Heart left ventricle (tissue), 16 donors: ENCODE measurements at regions not wholly inside any gene's neighbourhood (a gene's known extent, or its start where the extent isn't known, plus 50 kb on each side); places are given as distances from the start of the nearest gene placed in this dataset.

Experiments
- ATAC-seq, 4 donors: fragments of 200-7000 bp; cut with Tn5 transposase; one replicate each; pipeline ENCODE4 v1.9.1; 2020 to 2022; ENCODE audit warnings: moderate library complexity in 4 of 4, mild to moderate bottlenecking in 3 of 4, moderate number of reproducible peaks in 1 of 4
- DNase-seq, 5 donors: peaks; one replicate each; pipeline ENCODE4 v3.0.0-alpha.2; 2020
- H3K27ac ChIP-seq, 12 donors: fragments of 200-600 bp; sonication (generic) in 4 of 12; one replicate each; pipeline versions ENCODE4 v1.5.0 to v1.8.0; 2016 to 2022; ENCODE audit warnings: mild to moderate bottlenecking in 2 of 12
- H3K27me3 ChIP-seq, 9 donors: fragments of 200-600 bp; sonication (generic) in 2 of 9; one replicate each; pipeline versions ENCODE4 v1.5.1 to v1.8.0; 2016 to 2022; ENCODE audit warnings: mild to moderate bottlenecking in 3 of 9
- H3K36me3 ChIP-seq, 9 donors: fragments of 200-600 bp; sonication (generic) in 2 of 9; one replicate each; pipeline versions ENCODE4 v1.5.0 to v1.8.0; 2018 to 2022; ENCODE audit warnings: mild to moderate bottlenecking in 2 of 9
- H3K4me1 ChIP-seq, 12 donors: fragments of 200-600 bp; sonication (generic) in 4 of 12; one replicate each; pipeline versions ENCODE4 v1.5.0 to v1.8.0; 2016 to 2022; ENCODE audit warnings: mild to moderate bottlenecking in 3 of 12
- H3K4me3 ChIP-seq, 12 donors: fragments of 200-600 bp; sonication (generic) in 4 of 12; one replicate each; pipeline versions ENCODE4 v1.5.0 to v1.8.0; 2017 to 2022; ENCODE audit warnings: mild to moderate bottlenecking in 9 of 12, moderate library complexity in 4 of 12
- H3K9me3 ChIP-seq, 12 donors: fragments of 200-600 bp; sonication (generic) in 4 of 12; one replicate each; pipeline versions ENCODE4 v1.5.0 to v1.8.0; 2016 to 2022; ENCODE audit warnings: mild to moderate bottlenecking in 1 of 12
- POLR2A ChIP-seq, 2 donors: fragments of 450-650 bp; IDR thresholded peaks; one replicate each; pipeline ENCODE4 v1.6.1; 2017; ENCODE audit warnings: antibody characterized with exemption in 2 of 2, mild to moderate bottlenecking in 2 of 2, moderate library complexity in 2 of 2
- WGBS, 4 donors: extraction: QIAGEN DNeasy Blood & Tissue Kit in 2 of 4; methylation state at CpG; one replicate each; pipeline versions ENCODE4 v1.1.5 to v1.1.7; 2013 to 2018; 5-methylcytosine and 5-hydroxymethylcytosine counted together
- intact Hi-C, 10 donors: fragments of 100-400 bp; cut with DNase I; formaldehyde crosslinking; loops; one replicate each; pipeline versions ENCODE4 v1.11.1 to v1.14.2; 2022
- TF ChIP-seq, protein P1 (sequence below), 12 donors: fragments of 200-600 bp; sonication (generic) in 4 of 12; IDR thresholded peaks; one replicate each; pipeline versions ENCODE4 v1.5.0 to v1.8.0; 2018 to 2022; ENCODE audit warnings: antibody characterized with exemption in 12 of 12, mild to moderate bottlenecking in 5 of 12
- donor health status: ischemic (EF 13 %, LVEDD 7.1; RV severe dilation, severe dysfunction).
- donor health status: healthy with polysubstance abuse.
- donor health status: DM: no; HTN: yes; CAD: no.
- donor health status: DM: no; HTN: no; CAD: no.
- donor health status: ischemic (EF 25% LVEDD 6.9; RV normal size, moderate dysfunction).
- donor health status: ischemic (EF 25% LVEDD 5.7; RV mildly dilated, moderate dysfunction).
- donor health status: healthy.
- donor health status: DM: yes; HTN: yes; CAD: no.
- donor health status: ischemic (EF 35%, LVEDD 5.7; RV mildly dilated, moderate dysfunction).
- donor health status: nonischemic (EF 11% LVEDD 7.7; RV severe dilation, severe dysfunction).
- donor health status: DM: yes; HTN: yes; CAD: no.
- donor health status: PGD.
- donor health status: ischemic (EF 29% LVEDD 5.4; RV normal size, mild dysfunction).
- donor health status: nonischemic (EF 23%, LVEDD 6.1; RV moderate dilation, normal function).

DNA sequence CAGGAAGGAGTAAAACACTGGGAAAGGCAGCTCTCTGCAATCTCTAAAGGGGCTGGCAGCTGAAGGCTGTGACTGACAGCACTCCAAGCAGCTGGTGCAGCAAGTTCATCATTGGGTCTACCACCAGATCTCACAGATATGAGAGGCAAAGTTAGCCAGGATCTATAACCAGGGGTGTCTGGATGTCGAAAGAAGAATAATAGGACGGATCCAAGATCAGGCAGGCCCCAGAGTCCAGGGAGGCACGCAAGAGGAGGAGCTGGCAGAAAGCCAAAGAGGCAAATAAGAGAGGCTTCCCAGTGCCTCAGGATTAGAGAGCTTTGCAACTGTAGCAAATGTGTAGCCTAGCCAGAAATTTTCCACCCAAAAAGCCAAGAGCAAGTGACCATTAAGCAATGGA, 77.1 kb downstream of the RBMXL2 start:
- DNase-seq, result no peak
- no peaks in the 10 kb centered on the region for H3K36me3 ChIP-seq
- ATAC-seq, result no peak
- H3K9me3 ChIP-seq, result no peaks in the 10 kb centered on the region
- peaks cover 0 to 7% (median 0%) of the 10 kb centered on the region in 9 donors for H3K27me3 ChIP-seq
- 24 to 41% (median 29%) methylated on average over 3 of the region's 3 CpGs for WGBS, 4 donors
- H3K4me3 ChIP-seq, result no peak overlapping the region
- intact Hi-C loops, result no loop called here
- H3K4me1 ChIP-seq, result no peaks in the 10 kb centered on the region
- no peak overlapping the region for H3K27ac ChIP-seq
- TF ChIP-seq, protein P1, sequence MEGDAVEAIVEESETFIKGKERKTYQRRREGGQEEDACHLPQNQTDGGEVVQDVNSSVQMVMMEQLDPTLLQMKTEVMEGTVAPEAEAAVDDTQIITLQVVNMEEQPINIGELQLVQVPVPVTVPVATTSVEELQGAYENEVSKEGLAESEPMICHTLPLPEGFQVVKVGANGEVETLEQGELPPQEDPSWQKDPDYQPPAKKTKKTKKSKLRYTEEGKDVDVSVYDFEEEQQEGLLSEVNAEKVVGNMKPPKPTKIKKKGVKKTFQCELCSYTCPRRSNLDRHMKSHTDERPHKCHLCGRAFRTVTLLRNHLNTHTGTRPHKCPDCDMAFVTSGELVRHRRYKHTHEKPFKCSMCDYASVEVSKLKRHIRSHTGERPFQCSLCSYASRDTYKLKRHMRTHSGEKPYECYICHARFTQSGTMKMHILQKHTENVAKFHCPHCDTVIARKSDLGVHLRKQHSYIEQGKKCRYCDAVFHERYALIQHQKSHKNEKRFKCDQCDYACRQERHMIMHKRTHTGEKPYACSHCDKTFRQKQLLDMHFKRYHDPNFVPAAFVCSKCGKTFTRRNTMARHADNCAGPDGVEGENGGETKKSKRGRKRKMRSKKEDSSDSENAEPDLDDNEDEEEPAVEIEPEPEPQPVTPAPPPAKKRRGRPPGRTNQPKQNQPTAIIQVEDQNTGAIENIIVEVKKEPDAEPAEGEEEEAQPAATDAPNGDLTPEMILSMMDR (IDR thresholded peaks at IDR 0.05), result no peak
- TF ChIP-seq POLR2A (IDR thresholded peaks at IDR 0.05), result no peak

DNA sequence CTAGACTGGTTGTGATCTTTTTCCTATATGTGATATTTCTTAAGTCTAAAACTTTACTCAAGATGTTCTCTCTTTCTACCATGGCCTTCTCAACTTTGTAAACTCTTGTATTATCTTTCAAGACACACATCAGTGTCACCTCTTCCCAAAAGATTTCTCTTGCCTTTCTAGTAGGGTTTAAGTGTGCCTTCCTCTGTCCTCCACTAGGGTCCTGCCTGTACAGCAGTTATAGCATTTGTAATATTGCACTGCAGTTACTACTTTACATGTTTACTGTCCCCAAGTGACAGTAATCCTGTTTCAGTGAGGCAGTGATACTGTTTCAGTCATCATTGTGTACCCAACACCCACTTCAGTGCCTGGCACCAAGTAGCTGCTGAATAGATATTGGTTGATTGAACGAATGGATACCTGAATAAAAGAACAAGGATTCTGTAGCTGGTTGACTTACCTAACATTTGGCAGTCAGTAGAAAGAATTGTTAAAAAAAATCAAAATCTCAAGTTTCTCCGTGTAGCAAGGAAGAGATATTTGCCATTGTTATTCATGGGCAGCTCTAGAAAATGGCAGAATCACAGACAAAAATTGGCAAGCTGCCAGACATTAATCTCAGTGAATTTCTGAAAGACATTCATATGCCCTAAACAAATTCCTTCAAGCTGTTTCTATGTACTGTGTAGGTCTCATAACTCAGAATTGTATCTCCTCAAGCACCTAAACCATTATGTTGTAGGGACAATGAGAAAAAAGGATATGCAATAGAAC, 79.4 kb downstream of the RBMXL2 start:
- 38 to 57% (median 52%) methylated on average over 2 of the region's 2 CpGs for WGBS, 4 donors
- no peak for DNase-seq
- Histone ChIP-seq H3K36me3 (no peaks in the 10 kb centered on the region), H3K27me3 (peaks cover 0 to 4% (median 0%) of the 10 kb centered on the region in 9 donors), H3K9me3 (no peaks in the 10 kb centered on the region), H3K4me3 (no peak overlapping the region), H3K4me1 (no peaks in the 10 kb centered on the region), H3K27ac (no peak overlapping the region)
- ATAC-seq, result no peak
- intact Hi-C loops, result no loop called here
- TF ChIP-seq POLR2A (IDR thresholded peaks at IDR 0.05), result no peak
- TF ChIP-seq, protein P1 (IDR thresholded peaks at IDR 0.05), result no peak

DNA sequence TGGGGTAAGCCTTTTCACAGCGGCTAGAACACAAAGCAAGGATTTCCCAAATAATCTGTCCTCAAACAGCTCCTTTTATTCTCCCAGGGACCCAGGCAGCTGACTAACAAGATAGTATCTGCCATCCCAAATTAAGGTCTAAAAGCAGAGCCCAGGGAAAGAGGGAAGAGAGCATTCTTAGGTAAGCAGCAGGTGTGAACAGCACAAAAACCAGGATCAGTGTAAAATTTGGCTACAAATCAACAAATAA, 79.9 kb downstream of the RBMXL2 start:
- Histone ChIP-seq H3K9me3 (no peaks in the 10 kb centered on the region), H3K36me3 (no peaks in the 10 kb centered on the region), H3K27me3 (no peaks in the 10 kb centered on the region), H3K27ac (no peak overlapping the region), H3K4me1 (no peaks in the 10 kb centered on the region), H3K4me3 (no peak overlapping the region)
- ATAC-seq (no peak), DNase-seq (no peak)
- no peak for TF ChIP-seq POLR2A (IDR thresholded peaks at IDR 0.05)
- TF ChIP-seq, protein P1 (IDR thresholded peaks at IDR 0.05), result no peak
- 77 to 94% (median 87%) methylated on average over 1 of the region's 1 CpG for WGBS, 4 donors
- intact Hi-C loops, result no loop called here

DNA sequence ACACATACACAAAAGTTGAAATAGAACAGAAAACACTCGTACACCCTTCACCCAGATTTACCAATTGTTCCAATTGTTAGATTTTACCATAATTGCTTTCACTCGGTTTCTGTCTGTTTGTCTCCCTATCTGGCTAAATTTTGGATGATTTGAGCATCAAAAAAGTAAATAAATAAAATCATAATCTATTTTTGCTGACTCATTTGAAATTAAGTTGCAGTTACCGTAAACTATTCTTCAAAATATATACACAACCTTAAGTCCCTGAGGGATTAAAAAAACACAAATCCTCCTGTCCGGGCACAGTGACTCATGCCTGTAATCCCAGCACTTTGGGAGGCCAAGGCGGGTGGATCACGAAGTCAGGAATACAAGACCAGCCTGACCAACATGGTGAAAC, 81.3 kb upstream of the SYT9 start:
- WGBS, 4 donors, result 73 to 82% (median 81%) methylated on average over 6 of the region's 6 CpGs
- H3K27ac ChIP-seq, result no peak overlapping the region
- ATAC-seq (no peak), DNase-seq (no peak)
- no peak overlapping the region for H3K4me3 ChIP-seq
- intact Hi-C loops, result no loop called here
- H3K27me3 ChIP-seq, result no peaks in the 10 kb centered on the region
- no peaks in the 10 kb centered on the region for H3K4me1 ChIP-seq
- TF ChIP-seq, protein P1 (IDR thresholded peaks at IDR 0.05), result no peak
- TF ChIP-seq POLR2A (IDR thresholded peaks at IDR 0.05), result no peak
- H3K36me3 ChIP-seq, result no peaks in the 10 kb centered on the region
- H3K9me3 ChIP-seq, result no peaks in the 10 kb centered on the region
